ENCODE measurements at regions not wholly inside any gene's neighbourhood (a gene's known extent, or its start where the extent isn't known, plus 50 kb on each side); places are given as distances from the start of the nearest gene placed in this dataset.

DNA sequence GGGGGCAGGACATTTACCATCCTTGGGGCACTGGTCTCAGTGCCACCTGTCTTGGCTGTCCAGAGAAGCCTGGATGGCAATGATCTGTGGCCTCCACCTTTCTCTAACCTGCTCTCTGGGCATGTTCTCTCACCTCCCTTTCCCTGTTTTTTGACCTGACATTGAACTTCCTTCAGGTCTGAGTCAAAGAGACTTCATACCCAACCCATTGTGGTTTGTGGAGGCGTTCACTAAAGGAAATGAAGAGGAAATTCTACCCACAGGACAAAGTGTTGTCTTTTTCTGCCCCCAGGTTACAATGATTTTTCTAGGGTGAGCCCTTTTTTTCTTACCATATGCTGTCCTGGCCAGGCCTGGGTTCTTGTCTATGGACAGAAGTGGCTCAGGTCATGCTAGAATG lies 76.6 kb downstream of the CYP26A1 start:
- H3K4me3 ChIP-seq (ENCODE audit: low read length in 2 of 2): no peak overlapping the region
- no peak overlapping the region for H3K9ac ChIP-seq (ENCODE audit: low read length in 2 of 2)
- H3K27me3 ChIP-seq (ENCODE audit: control insufficient read depth in 1 of 2, insufficient read depth in 2 of 2, low read length in 2 of 2): peaks cover 0 to 3% of the 10 kb centered on the region in 2 donors
- H3K36me3 ChIP-seq (ENCODE audit: control insufficient read depth in 2 of 2, insufficient read depth in 2 of 2, low read length in 2 of 2): no peaks in the 10 kb centered on the region
- H3K27ac ChIP-seq (ENCODE audit: low read length): no peak overlapping the region
- no peaks in the 10 kb centered on the region for H3K4me1 ChIP-seq (ENCODE audit: control insufficient read depth, insufficient read depth, low read length)
- peaks cover under 1 to 8% of the 10 kb centered on the region in 2 donors for H3K9me3 ChIP-seq (ENCODE audit: control insufficient read depth in 2 of 2, low read length in 2 of 2)

- Histone ChIP-seq H3K9me3 (ENCODE audit: control insufficient read depth in 2 of 2, low read length in 2 of 2) (peaks cover 7 to 8% of the 10 kb centered on the region in 2 donors), H3K27ac (ENCODE audit: low read length) (no peak overlapping the region), H3K4me3 (ENCODE audit: low read length in 2 of 2) (no peak overlapping the region), H3K36me3 (ENCODE audit: control insufficient read depth in 2 of 2, insufficient read depth in 2 of 2, low read length in 2 of 2) (no peaks in the 10 kb centered on the region), H3K4me1 (ENCODE audit: control insufficient read depth, insufficient read depth, low read length) (no peaks in the 10 kb centered on the region), H3K27me3 (ENCODE audit: control insufficient read depth in 1 of 2, insufficient read depth in 2 of 2, low read length in 2 of 2) (peaks cover 0 to 3% of the 10 kb centered on the region in 2 donors), H3K9ac (ENCODE audit: low read length in 2 of 2) (no peak overlapping the region)
Observed at GRCh38 chr10:93150990-93151547, 77.4 kb downstream of the CYP26A1 start.

- no peak overlapping the region for H3K9ac ChIP-seq (ENCODE audit: low read length in 2 of 2)
- H3K9me3 ChIP-seq (ENCODE audit: control insufficient read depth in 2 of 2, low read length in 2 of 2): peaks cover 8% of the 10 kb centered on the region in 2 donors
- peaks cover 0 to 3% of the 10 kb centered on the region in 2 donors for H3K27me3 ChIP-seq (ENCODE audit: control insufficient read depth in 1 of 2, insufficient read depth in 2 of 2, low read length in 2 of 2)
- no peak overlapping the region for H3K27ac ChIP-seq (ENCODE audit: low read length)
- no peaks in the 10 kb centered on the region for H3K36me3 ChIP-seq (ENCODE audit: control insufficient read depth in 2 of 2, insufficient read depth in 2 of 2, low read length in 2 of 2)
- H3K4me3 ChIP-seq (ENCODE audit: low read length in 2 of 2): no peak overlapping the region
- H3K4me1 ChIP-seq (ENCODE audit: control insufficient read depth, insufficient read depth, low read length): no peaks in the 10 kb centered on the region
Observed at GRCh38 chr10:93152136-93152535, 78.4 kb downstream of the CYP26A1 start.

DNA sequence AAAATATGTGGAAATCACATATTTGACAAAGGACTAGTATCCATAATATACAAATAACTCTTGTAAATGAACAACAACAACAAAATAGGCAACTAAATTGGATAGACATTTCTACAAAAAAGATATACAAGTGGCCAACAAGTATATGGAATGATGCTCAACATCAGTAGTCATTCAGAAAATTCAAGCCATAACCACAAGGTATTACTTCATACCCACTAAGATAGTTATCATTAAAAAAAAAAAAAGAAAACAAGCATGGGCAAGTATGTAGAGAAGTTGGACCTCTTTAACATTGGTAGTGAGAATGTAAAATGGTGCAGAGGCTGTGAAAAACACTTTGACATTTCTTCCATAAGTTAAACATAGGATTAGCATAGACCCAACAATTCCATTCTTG lies 80.8 kb downstream of the CYP26A1 start:
- Histone ChIP-seq H3K9me3 (ENCODE audit: control insufficient read depth in 2 of 2, low read length in 2 of 2) (peaks cover 4 to 12% of the 10 kb centered on the region in 2 donors), H3K9ac (ENCODE audit: low read length in 2 of 2) (no peak overlapping the region), H3K4me1 (ENCODE audit: control insufficient read depth, insufficient read depth, low read length) (no peaks in the 10 kb centered on the region), H3K4me3 (ENCODE audit: low read length in 2 of 2) (no peak overlapping the region), H3K36me3 (ENCODE audit: control insufficient read depth in 2 of 2, insufficient read depth in 2 of 2, low read length in 2 of 2) (no peaks in the 10 kb centered on the region), H3K27me3 (ENCODE audit: control insufficient read depth in 1 of 2, insufficient read depth in 2 of 2, low read length in 2 of 2) (no peaks in the 10 kb centered on the region), H3K27ac (ENCODE audit: low read length) (no peak overlapping the region)

- no peaks in the 10 kb centered on the region for H3K36me3 ChIP-seq (ENCODE audit: control insufficient read depth in 2 of 2, insufficient read depth in 2 of 2, low read length in 2 of 2)
- no peaks in the 10 kb centered on the region for H3K4me1 ChIP-seq (ENCODE audit: control insufficient read depth, insufficient read depth, low read length)
- peaks cover 0 to 12% of the 10 kb centered on the region in 2 donors for H3K9me3 ChIP-seq (ENCODE audit: control insufficient read depth in 2 of 2, low read length in 2 of 2)
- no peak overlapping the region for H3K9ac ChIP-seq (ENCODE audit: low read length in 2 of 2)
- H3K4me3 ChIP-seq (ENCODE audit: low read length in 2 of 2): no peak overlapping the region
- H3K27ac ChIP-seq (ENCODE audit: low read length): no peak overlapping the region
- no peaks in the 10 kb centered on the region for H3K27me3 ChIP-seq (ENCODE audit: control insufficient read depth in 1 of 2, insufficient read depth in 2 of 2, low read length in 2 of 2)
Observed at GRCh38 chr10:93160140-93160539, 86.4 kb downstream of the CYP26A1 start.

GRCh38 chr10:93160829-93161228 lies 87.1 kb downstream of the CYP26A1 start:
- no peak overlapping the region for H3K27ac ChIP-seq (ENCODE audit: low read length)
- peaks cover 0 to 7% of the 10 kb centered on the region in 2 donors for H3K9me3 ChIP-seq (ENCODE audit: control insufficient read depth in 2 of 2, low read length in 2 of 2)
- H3K27me3 ChIP-seq (ENCODE audit: control insufficient read depth in 1 of 2, insufficient read depth in 2 of 2, low read length in 2 of 2): no peaks in the 10 kb centered on the region
- H3K9ac ChIP-seq (ENCODE audit: low read length in 2 of 2): no peak overlapping the region
- no peaks in the 10 kb centered on the region for H3K4me1 ChIP-seq (ENCODE audit: control insufficient read depth, insufficient read depth, low read length)
- no peak overlapping the region for H3K4me3 ChIP-seq (ENCODE audit: low read length in 2 of 2)
- H3K36me3 ChIP-seq (ENCODE audit: control insufficient read depth in 2 of 2, insufficient read depth in 2 of 2, low read length in 2 of 2): no peaks in the 10 kb centered on the region

GRCh38 chr10:93165367-93165766 lies 91.7 kb downstream of the CYP26A1 start:
- Histone ChIP-seq H3K36me3 (ENCODE audit: control insufficient read depth in 2 of 2, insufficient read depth in 2 of 2, low read length in 2 of 2) (no peaks in the 10 kb centered on the region), H3K9ac (ENCODE audit: low read length in 2 of 2) (no peak overlapping the region), H3K27me3 (ENCODE audit: control insufficient read depth in 1 of 2, insufficient read depth in 2 of 2, low read length in 2 of 2) (no peaks in the 10 kb centered on the region), H3K4me1 (ENCODE audit: control insufficient read depth, insufficient read depth, low read length) (no peaks in the 10 kb centered on the region), H3K4me3 (ENCODE audit: low read length in 2 of 2) (no peak overlapping the region), H3K9me3 (ENCODE audit: control insufficient read depth in 2 of 2, low read length in 2 of 2) (peaks cover 0 to under 1% of the 10 kb centered on the region in 2 donors), H3K27ac (ENCODE audit: low read length) (no peak overlapping the region)

DNA sequence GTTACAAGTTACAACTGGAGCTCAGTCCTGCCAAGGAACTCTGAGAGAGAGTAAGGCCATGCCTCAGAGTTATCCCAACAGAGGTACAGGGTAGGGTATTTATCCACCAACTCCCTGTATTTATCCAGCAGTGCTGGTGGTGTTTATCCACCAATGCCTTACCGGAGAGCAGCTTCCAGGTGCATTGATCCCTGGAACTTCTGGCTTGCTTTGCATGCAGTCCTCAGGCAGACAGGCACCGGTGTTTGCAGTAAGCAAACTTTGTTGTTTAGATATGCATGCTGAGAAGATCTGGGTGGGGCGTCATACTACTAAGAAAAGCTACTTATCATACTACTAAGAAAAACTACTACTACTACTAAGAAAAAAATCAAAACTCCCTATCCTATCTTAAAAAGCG lies 92.4 kb downstream of the CYP26A1 start:
- Histone ChIP-seq H3K27ac (ENCODE audit: low read length) (no peak overlapping the region), H3K4me1 (ENCODE audit: control insufficient read depth, insufficient read depth, low read length) (no peaks in the 10 kb centered on the region), H3K4me3 (ENCODE audit: low read length in 2 of 2) (no peak overlapping the region), H3K9me3 (ENCODE audit: control insufficient read depth in 2 of 2, low read length in 2 of 2) (peaks cover 0 to 4% of the 10 kb centered on the region in 2 donors), H3K27me3 (ENCODE audit: control insufficient read depth in 1 of 2, insufficient read depth in 2 of 2, low read length in 2 of 2) (no peaks in the 10 kb centered on the region), H3K9ac (ENCODE audit: low read length in 2 of 2) (no peak overlapping the region), H3K36me3 (ENCODE audit: control insufficient read depth in 2 of 2, insufficient read depth in 2 of 2, low read length in 2 of 2) (no peaks in the 10 kb centered on the region)

GRCh38 chr10:93171837-93172236 lies 98.1 kb downstream of the CYP26A1 start:
- peaks cover 0 to 6% of the 10 kb centered on the region in 2 donors for H3K9me3 ChIP-seq (ENCODE audit: control insufficient read depth in 2 of 2, low read length in 2 of 2)
- H3K36me3 ChIP-seq (ENCODE audit: control insufficient read depth in 2 of 2, insufficient read depth in 2 of 2, low read length in 2 of 2): no peaks in the 10 kb centered on the region
- H3K9ac ChIP-seq (ENCODE audit: low read length in 2 of 2): no peak overlapping the region
- no peak overlapping the region for H3K27ac ChIP-seq (ENCODE audit: low read length)
- no peak overlapping the region for H3K4me3 ChIP-seq (ENCODE audit: low read length in 2 of 2)
- no peaks in the 10 kb centered on the region for H3K27me3 ChIP-seq (ENCODE audit: control insufficient read depth in 1 of 2, insufficient read depth in 2 of 2, low read length in 2 of 2)
- H3K4me1 ChIP-seq (ENCODE audit: control insufficient read depth, insufficient read depth, low read length): no peaks in the 10 kb centered on the region

DNA sequence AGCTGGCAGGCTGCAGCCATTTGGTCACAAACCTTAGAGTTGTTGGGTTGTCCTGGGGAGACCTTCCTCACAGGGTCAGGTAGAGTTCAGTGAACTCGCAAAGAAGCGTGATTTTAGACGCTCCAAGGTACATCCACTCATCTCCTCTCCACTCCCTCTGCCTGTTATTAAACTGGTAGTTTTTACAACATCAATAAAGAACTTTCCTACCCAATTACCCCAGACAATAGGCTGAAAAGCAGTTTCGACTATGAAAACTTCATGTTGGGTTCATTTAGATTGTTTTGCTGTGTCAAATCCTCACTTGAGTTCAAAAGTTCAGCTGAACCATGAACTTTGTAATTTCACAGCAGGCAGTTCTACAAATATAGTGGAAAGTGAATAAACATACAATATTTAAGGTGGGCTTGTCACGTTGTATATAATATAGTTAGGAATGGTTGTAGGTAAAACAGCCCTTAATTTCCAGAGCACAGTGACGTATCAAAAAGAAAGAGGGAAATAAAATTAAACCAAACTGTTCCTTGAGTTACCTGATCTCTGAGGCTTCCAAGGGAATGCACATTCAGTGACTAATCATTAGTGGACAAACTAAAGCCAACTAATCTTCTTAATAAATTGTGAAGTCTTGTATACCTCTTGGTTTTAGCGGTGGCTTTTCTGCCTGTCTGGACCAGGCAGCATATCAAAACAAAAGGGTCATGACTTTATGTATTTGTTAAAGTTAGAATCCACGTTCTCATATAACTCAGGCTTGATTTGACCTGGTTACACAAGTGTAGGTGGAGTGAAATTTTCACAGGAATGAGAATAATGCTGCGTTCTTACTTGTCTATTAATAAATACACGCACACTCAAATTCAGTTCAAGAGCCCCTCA lies 100.5 kb downstream of the CYP26A1 start:
- Histone ChIP-seq H3K36me3 (ENCODE audit: control insufficient read depth in 2 of 2, insufficient read depth in 2 of 2, low read length in 2 of 2) (no peaks in the 10 kb centered on the region), H3K4me3 (ENCODE audit: low read length in 2 of 2) (no peak overlapping the region), H3K9me3 (ENCODE audit: control insufficient read depth in 2 of 2, low read length in 2 of 2) (peaks cover 0 to 6% of the 10 kb centered on the region in 2 donors), H3K4me1 (ENCODE audit: control insufficient read depth, insufficient read depth, low read length) (no peaks in the 10 kb centered on the region), H3K9ac (ENCODE audit: low read length in 2 of 2) (no peak overlapping the region), H3K27me3 (ENCODE audit: control insufficient read depth in 1 of 2, insufficient read depth in 2 of 2, low read length in 2 of 2) (no peaks in the 10 kb centered on the region), H3K27ac (ENCODE audit: low read length) (no peak overlapping the region)

GRCh38 chr10:93175490-93175889 lies 101.8 kb downstream of the CYP26A1 start:
- Histone ChIP-seq H3K27ac (ENCODE audit: low read length) (no peak overlapping the region), H3K27me3 (ENCODE audit: control insufficient read depth in 1 of 2, insufficient read depth in 2 of 2, low read length in 2 of 2) (no peaks in the 10 kb centered on the region), H3K4me3 (ENCODE audit: low read length in 2 of 2) (no peak overlapping the region), H3K36me3 (ENCODE audit: control insufficient read depth in 2 of 2, insufficient read depth in 2 of 2, low read length in 2 of 2) (no peaks in the 10 kb centered on the region), H3K4me1 (ENCODE audit: control insufficient read depth, insufficient read depth, low read length) (no peaks in the 10 kb centered on the region), H3K9me3 (ENCODE audit: control insufficient read depth in 2 of 2, low read length in 2 of 2) (peaks cover 0 to 4% of the 10 kb centered on the region in 2 donors), H3K9ac (ENCODE audit: low read length in 2 of 2) (no peak overlapping the region)

All from stomach smooth muscle (tissue), 2 donors.